GM19328 (cell line): ENCODE measurements at regions not wholly inside any gene's neighbourhood (a gene's known extent, or its start where the extent isn't known, plus 50 kb on each side); places are given as distances from the start of the nearest gene placed in this dataset.

Experiments used
- ATAC-seq: cut with Tn5 transposase; IDR thresholded peaks from one replicate; pipeline ENCODE4 v1.9.1; 2021; ENCODE audit warnings: mild to moderate bottlenecking, moderate library complexity; ENCODE audit not compliant: unreplicated experiment

GRCh38 chr16:64425381-64425780, 696.5 kb downstream of the CDH11 start:
- ATAC-seq = no peak

GRCh38 chr16:64422259-64422658, 699.6 kb downstream of the CDH11 start:
- no peak for ATAC-seq

DNA sequence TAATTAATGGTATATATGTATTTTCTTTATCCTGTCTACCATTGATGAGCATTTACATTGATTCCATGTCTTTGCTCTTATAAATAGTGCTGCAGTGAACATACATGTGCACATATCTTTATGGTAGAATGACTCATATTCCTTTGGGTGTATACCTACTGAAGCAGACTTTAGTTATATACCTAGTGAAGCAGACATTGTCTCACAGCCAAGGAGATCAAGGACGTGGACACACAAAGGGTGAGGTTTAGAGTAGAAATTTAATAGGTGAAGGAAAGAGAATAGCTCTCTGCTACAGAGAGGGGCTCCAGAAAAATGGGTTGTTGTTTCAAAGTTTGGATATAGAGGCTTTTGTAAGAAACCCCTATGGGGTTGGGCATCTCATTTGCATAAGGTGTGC, 700.3 kb downstream of the CDH11 start:
- no peak for ATAC-seq

DNA sequence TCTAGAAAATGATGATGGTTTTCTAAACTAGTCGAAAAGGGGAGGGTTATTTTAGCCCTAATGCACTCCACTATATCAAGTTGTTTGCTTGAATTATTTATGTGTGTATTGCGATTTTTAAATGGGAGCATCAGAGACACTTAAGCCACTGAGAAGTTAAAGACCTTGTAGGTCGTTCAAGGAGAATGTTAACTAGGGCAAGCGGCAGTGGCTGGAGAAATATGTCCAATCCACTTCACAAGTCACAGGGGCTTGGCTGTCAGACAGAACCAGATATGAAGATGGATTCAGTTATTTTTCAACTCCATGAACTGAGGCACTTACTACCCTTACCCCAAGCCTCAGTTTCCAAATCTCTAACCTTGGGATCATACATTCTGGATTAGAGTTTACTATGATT, 702.0 kb downstream of the CDH11 start:
- no peak for ATAC-seq

- no peak for ATAC-seq
These were observed 704.1 kb downstream of the CDH11 start for GRCh38 chr16:64417711-64418227.

GRCh38 chr16:64416216-64417005, 705.5 kb downstream of the CDH11 start:
- no peak for ATAC-seq

DNA sequence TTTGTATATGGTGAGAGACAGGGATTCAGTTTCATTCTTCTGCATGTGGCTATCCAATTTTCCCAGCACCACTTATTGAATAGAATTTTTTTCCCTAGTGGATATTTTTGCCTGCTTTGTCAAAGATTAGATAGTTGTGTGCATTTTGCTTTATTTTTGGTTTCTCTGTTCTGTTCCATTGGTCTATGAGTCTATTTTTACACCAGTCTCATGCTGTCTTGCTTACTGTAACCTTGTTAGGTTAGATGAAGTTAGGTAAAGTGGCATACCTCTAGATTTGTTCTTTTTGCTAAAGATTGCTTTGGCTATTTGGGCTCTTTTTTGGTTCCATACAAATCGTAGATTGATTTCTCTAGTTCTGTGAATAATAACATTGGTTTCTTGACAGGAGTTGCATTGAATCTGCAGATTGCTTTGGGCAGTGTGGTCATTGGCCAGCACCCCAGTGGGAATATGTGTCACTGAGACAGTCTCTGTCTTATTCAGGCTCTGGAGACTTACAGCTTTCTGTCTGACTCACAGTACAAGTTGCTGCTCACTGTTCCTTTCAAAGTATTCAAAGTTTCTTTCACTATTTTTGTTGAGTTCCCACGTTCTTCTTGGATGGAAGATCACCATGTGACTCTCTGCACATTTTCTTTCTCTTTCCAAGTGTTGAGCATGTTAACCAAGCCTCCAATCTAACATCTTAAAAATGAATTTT, 709.1 kb downstream of the CDH11 start:
- ATAC-seq = no peak

DNA sequence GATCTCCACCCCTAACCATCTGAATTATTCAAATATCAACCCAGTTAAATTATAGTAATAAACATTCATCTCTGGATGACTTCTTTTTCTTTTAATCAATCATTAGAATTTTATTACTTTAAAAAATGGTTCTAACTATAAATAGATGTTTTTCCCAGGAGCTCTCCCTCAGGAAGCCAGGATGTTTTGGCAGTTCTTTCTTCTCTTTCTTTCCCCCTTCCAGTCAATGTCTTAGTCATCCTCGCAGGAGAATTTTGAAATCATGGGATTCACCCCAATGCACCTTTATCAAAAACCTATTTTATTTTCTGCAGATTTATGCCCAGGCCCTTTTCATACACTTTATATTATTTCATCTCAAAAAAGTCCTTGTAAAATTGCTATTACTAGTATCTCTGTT, 711.6 kb downstream of the CDH11 start:
- no peak for ATAC-seq

DNA sequence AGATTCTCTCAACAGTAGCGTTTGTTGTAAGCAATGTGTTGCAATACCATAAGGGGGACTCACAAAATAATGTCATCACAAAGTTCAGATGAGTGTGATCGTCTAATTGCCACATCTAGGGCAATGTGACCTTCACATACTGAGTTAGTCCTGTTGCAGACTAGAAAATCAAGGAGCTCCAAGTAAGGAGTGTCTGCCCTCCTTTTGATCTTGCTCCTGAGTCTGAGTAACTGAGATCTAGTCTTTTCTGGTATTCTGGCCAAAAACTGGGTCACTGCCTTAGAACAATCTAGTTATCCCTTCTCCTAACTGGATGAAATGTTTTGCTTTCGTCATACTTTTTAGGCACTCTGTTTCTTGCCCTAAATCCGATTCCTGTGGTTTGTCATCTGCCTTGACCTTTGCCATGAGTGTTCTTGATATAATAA, 712.1 kb downstream of the CDH11 start:
- ATAC-seq = no peak

GRCh38 chr16:64408699-64409098, 713.2 kb downstream of the CDH11 start:
- ATAC-seq = no peak

GRCh38 chr16:64406770-64407181, 715.1 kb downstream of the CDH11 start:
- no peak for ATAC-seq

DNA sequence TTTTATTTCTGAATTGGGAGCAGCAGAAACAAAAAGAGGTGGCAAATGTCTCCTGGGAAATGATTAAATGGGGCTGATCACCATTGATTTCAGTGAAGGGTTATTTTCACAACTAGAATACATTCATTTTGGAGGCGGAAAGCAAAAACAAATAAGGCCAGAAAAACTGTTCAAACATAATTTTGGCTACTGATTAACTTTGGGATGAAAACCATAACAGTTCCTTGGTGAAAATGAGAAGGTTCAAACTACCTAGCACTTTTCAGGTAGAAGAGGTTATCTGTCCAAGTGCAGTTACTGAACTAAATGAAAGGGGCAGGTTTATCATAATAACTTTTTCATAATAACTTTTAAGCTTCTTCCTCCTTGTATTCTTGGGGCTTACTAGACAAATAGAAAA, 718.5 kb downstream of the CDH11 start:
- no peak for ATAC-seq

- no peak for ATAC-seq
These were observed 723.1 kb downstream of the CDH11 start for GRCh38 chr16:64398793-64399192.

- ATAC-seq = no peak
These were observed 723.8 kb downstream of the CDH11 start for GRCh38 chr16:64397945-64398508.

- no peak for ATAC-seq
These were observed 724.8 kb downstream of the CDH11 start for GRCh38 chr16:64397042-64397441.

DNA sequence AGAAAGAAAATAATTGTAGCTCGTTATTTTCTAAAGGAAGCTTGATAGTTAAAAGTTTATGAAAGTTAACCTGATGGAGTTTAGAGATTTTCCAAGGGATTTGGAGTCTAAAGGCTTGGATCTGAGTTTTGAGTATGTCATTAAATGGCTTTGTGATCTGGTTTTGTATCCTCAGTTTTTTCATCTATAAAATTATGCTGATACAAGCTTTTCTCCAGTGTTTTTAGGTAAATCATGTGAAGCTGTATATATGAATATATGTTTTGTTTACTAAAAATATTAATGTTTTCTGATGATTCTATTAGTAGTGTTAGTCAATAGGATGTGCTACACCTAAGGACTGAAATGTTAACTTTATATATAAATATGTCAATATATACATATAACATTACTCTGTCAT, 727.8 kb downstream of the CDH11 start:
- ATAC-seq = no peak

- ATAC-seq = no peak
These were observed 729.4 kb downstream of the CDH11 start for GRCh38 chr16:64392456-64392855.

DNA sequence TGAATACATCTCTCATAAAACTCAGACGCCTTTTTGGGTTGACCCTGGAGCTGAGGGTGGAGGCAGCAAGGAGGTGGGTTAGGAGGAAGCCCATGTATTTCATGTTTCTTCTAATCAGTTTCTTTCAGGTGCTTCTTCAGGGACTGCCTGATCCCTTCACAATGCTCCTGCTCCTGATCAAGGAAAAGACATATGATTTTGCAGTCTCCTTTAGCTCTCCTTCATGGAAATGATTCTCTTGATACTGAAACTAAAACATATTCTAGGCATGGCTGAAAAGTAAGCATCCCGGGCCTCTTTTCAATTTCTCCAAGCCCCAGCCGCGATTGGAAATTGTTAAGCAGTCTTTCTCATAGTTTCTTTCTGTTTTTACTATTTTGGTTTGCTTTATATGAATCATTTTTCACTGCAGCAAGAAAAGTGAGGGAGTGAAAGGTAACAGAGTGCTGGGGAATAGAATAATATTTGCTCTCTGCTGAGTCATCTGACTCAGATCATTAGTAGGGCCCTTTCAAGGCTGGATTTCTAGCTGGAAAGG, 730.7 kb downstream of the CDH11 start:
- ATAC-seq = no peak

DNA sequence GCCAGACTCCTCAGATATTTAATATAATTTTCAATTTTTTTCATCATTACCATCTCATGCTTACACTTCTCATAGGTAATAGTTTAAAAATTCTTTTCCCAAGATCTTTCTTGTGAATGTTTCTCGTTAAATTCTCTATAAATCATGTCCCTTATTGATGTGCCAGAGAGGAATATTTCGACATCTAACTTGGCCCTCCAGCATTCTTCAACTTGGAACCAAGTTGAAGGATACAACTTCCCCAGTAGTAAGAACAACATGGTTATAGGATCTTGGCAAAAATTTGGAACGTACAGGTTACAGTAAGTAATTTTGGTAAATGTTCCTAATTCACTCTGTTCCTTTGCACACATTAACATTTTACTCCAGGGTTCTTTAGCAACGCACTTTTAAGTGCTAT, 731.8 kb downstream of the CDH11 start:
- ATAC-seq = no peak

GRCh38 chr16:64384636-64385035, 737.2 kb downstream of the CDH11 start:
- ATAC-seq = no peak

- ATAC-seq = no peak
These were observed 739.9 kb downstream of the CDH11 start for GRCh38 chr16:64381979-64382378.

GRCh38 chr16:64380751-64381150, 741.1 kb downstream of the CDH11 start:
- no peak for ATAC-seq
